Chondrocyte (in vitro differentiated cells): ENCODE measurements at regions not wholly inside any gene's neighbourhood (a gene's known extent, or its start where the extent isn't known, plus 50 kb on each side); places are given as distances from the start of the nearest gene placed in this dataset.

Source experiments
- DNase-seq: peaks from one replicate; pipeline ENCODE4 v3.0.0; 2021; ENCODE audit warnings: mixed read lengths, low spot score
- H3K27ac Mint-ChIP-seq: one replicate; pipeline ENCODE4 v1.8.0; 2021; ENCODE audit warnings: mild to moderate bottlenecking, moderate library complexity, mixed read lengths; ENCODE audit not compliant: unreplicated experiment
- H3K27me3 Mint-ChIP-seq: 2 replicates; pipeline ENCODE4 v1.8.0; 2021; ENCODE audit warnings: low read depth, mixed read lengths
- H3K36me3 Mint-ChIP-seq: 2 replicates; pipeline ENCODE4 v1.8.0; 2021; ENCODE audit warnings: low read depth, mixed read lengths
- H3K4me1 Mint-ChIP-seq: 2 replicates; pipeline ENCODE4 v1.8.0; 2021; ENCODE audit warnings: low read depth, mild to moderate bottlenecking, mixed read lengths
- H3K4me3 Mint-ChIP-seq: one replicate; pipeline ENCODE4 v1.8.0; 2021; ENCODE audit warnings: mild to moderate bottlenecking, moderate library complexity, mixed read lengths; ENCODE audit not compliant: unreplicated experiment
- H3K9me3 Mint-ChIP-seq: 2 replicates; pipeline ENCODE4 v1.8.0; 2021; ENCODE audit warnings: low read depth, mixed read lengths
- CTCF ChIP-seq: fragments of 200-600 bp; sonication (generic); IDR thresholded peaks from 2 replicates; pipeline ENCODE4 v1.5.0; 2021; ENCODE audit warnings: antibody characterized with exemption, mild to moderate bottlenecking, moderate library complexity

- TF ChIP-seq CTCF, result no peak
- Mint-ChIP-seq H3K9me3 (no peaks in the 10 kb centered on the region), H3K27ac (no peak overlapping the region), H3K4me1 (peaks cover 50% of the 10 kb centered on the region), H3K36me3 (no peaks in the 10 kb centered on the region), H3K27me3 (no peaks in the 10 kb centered on the region), H3K4me3 (no peak overlapping the region)
- DNase-seq, result no peak
Measured at GRCh38 chr13:40345654-40346372, 320.6 kb downstream of the FOXO1 start.

- no peak overlapping the region for H3K27ac Mint-ChIP-seq
- H3K9me3 Mint-ChIP-seq, result no peaks in the 10 kb centered on the region
- DNase-seq, result no peak
- peaks cover 42% of the 10 kb centered on the region for H3K4me1 Mint-ChIP-seq
- no peak overlapping the region for H3K4me3 Mint-ChIP-seq
- no peaks in the 10 kb centered on the region for H3K27me3 Mint-ChIP-seq
- no peaks in the 10 kb centered on the region for H3K36me3 Mint-ChIP-seq
- TF ChIP-seq CTCF, result no peak
Measured at GRCh38 chr13:40346592-40346991, 319.8 kb downstream of the FOXO1 start.

- Mint-ChIP-seq H3K27me3 (no peaks in the 10 kb centered on the region), H3K4me1 (peaks cover 43% of the 10 kb centered on the region), H3K36me3 (no peaks in the 10 kb centered on the region), H3K4me3 (no peak overlapping the region), H3K9me3 (no peaks in the 10 kb centered on the region), H3K27ac (no peak overlapping the region)
- DNase-seq, result no peak
- TF ChIP-seq CTCF, result no peak
Measured at GRCh38 chr13:40348096-40348679, 318.3 kb downstream of the FOXO1 start.

- H3K4me1 Mint-ChIP-seq, result peaks cover 25% of the 10 kb centered on the region
- no peak for TF ChIP-seq CTCF
- H3K36me3 Mint-ChIP-seq, result no peaks in the 10 kb centered on the region
- H3K27me3 Mint-ChIP-seq, result no peaks in the 10 kb centered on the region
- no peak overlapping the region for H3K27ac Mint-ChIP-seq
- H3K9me3 Mint-ChIP-seq, result no peaks in the 10 kb centered on the region
- DNase-seq, result no peak
- no peak overlapping the region for H3K4me3 Mint-ChIP-seq
Measured at GRCh38 chr13:40350283-40350992, 316.0 kb downstream of the FOXO1 start.

- no peak for TF ChIP-seq CTCF
- Mint-ChIP-seq H3K27ac (no peak overlapping the region), H3K4me1 (peaks cover 19% of the 10 kb centered on the region), H3K27me3 (no peaks in the 10 kb centered on the region), H3K9me3 (no peaks in the 10 kb centered on the region), H3K4me3 (no peak overlapping the region), H3K36me3 (no peaks in the 10 kb centered on the region)
- DNase-seq, result no peak
Measured at GRCh38 chr13:40351537-40352379, 314.7 kb downstream of the FOXO1 start.
